ENCODE measurements at regions not wholly inside any gene's neighbourhood (a gene's known extent, or its start where the extent isn't known, plus 50 kb on each side); places are given as distances from the start of the nearest gene placed in this dataset.

- TF ChIP-seq, protein P1, sequence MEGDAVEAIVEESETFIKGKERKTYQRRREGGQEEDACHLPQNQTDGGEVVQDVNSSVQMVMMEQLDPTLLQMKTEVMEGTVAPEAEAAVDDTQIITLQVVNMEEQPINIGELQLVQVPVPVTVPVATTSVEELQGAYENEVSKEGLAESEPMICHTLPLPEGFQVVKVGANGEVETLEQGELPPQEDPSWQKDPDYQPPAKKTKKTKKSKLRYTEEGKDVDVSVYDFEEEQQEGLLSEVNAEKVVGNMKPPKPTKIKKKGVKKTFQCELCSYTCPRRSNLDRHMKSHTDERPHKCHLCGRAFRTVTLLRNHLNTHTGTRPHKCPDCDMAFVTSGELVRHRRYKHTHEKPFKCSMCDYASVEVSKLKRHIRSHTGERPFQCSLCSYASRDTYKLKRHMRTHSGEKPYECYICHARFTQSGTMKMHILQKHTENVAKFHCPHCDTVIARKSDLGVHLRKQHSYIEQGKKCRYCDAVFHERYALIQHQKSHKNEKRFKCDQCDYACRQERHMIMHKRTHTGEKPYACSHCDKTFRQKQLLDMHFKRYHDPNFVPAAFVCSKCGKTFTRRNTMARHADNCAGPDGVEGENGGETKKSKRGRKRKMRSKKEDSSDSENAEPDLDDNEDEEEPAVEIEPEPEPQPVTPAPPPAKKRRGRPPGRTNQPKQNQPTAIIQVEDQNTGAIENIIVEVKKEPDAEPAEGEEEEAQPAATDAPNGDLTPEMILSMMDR (IDR thresholded peaks at IDR 0.05), result no peak
- TF ChIP-seq POLR2A (IDR thresholded peaks at IDR 0.05), result no peak
These were observed 105.9 kb upstream of the PRSS16 start for GRCh38 chr6:27141529-27142015.

All from esophagus squamous epithelium (tissue), 4 donors.